ENCODE measurements at regions not wholly inside any gene's neighbourhood (a gene's known extent, or its start where the extent isn't known, plus 50 kb on each side); places are given as distances from the start of the nearest gene placed in this dataset.
"Not testable (repeated sequence)": the region's sequence is repeated elsewhere in the genome, so short reads cannot be mapped to it uniquely, and the experiment has no call there.

DNA sequence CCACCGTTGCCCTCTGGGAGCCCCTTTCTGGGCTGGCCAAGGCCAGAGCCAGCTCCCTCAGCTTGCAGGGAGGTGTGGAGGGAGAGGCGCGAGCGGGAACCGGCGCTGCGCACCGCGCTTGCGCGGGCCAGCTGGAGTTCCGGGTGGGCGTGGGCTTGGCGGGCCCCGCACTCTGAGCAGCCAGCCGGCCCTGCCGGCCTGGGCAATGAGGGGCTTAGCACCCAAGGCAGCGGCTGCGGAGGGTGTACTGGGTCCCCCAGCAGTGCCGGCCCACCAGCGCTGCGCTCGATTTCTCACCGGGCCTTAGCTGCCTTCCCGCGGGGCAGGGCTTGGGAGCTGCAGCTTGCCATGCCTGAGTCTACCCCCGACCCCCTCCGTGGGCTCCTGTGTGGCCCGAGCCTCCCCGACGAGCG lies 177.7 kb upstream of the FIGN start:
- H3K36me3 ChIP-seq (ENCODE audit: control insufficient read depth in 2 of 2, insufficient read depth in 2 of 2, low read length in 1 of 2); DNase-seq (ENCODE audit: low read depth in 6 of 9, low spot score in 9 of 9); H3K27ac ChIP-seq (ENCODE audit: low read depth in 1 of 2, low read length in 1 of 2); H3K4me1 ChIP-seq (ENCODE audit: control insufficient read depth in 2 of 2, insufficient read depth in 2 of 2, low read length in 2 of 2); H3K4me3 ChIP-seq (ENCODE audit: low read length in 2 of 2); H3K27me3 ChIP-seq (ENCODE audit: control insufficient read depth in 2 of 2, insufficient read depth in 1 of 2, low read length in 1 of 2): not testable (repeated sequence)
- peaks cover 0 to 19% of the 10 kb centered on the region in 2 donors for H3K9me3 ChIP-seq (ENCODE audit: control insufficient read depth in 2 of 2, insufficient read depth in 1 of 2, low read length in 1 of 2)
- WGBS: 92% methylated on average over 32 of the region's 32 CpGs

DNA sequence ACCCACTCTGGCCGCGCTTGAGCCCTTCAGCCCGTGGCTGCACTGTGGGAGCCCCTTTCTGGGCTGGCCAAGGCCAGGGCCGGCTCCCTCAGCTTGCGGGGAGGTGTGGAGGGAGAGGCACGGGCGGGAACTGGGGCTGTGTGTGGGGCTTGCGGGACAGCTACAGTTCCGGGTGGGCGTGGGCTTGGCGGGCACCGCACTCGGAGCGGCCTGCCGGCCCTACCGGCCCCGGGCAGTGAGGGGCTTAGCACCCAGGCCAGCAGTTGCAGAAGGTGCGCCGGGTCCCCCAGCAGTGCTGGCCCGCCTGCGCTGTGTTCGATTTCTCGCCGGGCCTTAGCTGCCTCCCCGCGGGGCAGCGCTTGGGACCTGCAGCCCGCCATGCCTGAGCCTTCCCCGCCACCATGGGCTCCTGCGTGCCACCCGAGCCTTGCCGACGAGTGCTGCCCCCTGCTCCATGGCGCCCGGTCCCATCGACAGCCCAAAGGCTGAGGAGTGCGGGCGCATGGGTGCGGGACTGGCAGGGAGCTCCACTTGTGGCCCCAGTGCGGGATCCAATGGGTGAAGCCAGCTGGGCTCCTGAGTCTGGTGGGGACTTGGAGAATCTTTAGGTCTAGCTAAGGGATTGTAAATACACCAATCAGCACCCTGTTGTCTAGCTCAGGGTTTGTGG lies 173.7 kb upstream of the FIGN start:
- H3K27me3 ChIP-seq (ENCODE audit: control insufficient read depth in 2 of 2, insufficient read depth in 1 of 2, low read length in 1 of 2): no peaks in the 10 kb centered on the region
- no peaks in the 10 kb centered on the region for H3K4me1 ChIP-seq (ENCODE audit: control insufficient read depth in 2 of 2, insufficient read depth in 2 of 2, low read length in 2 of 2)
- no peaks in the 10 kb centered on the region for H3K36me3 ChIP-seq (ENCODE audit: control insufficient read depth in 2 of 2, insufficient read depth in 2 of 2, low read length in 1 of 2)
- no peak overlapping the region for H3K27ac ChIP-seq (ENCODE audit: low read depth in 1 of 2, low read length in 1 of 2)
- 98% methylated on average over 40 of the region's 40 CpGs for WGBS
- H3K4me3 ChIP-seq (ENCODE audit: low read length in 2 of 2): no peak overlapping the region
- no peak for DNase-seq (ENCODE audit: low read depth in 6 of 9, low spot score in 9 of 9)
- peaks cover 0 to 19% of the 10 kb centered on the region in 2 donors for H3K9me3 ChIP-seq (ENCODE audit: control insufficient read depth in 2 of 2, insufficient read depth in 1 of 2, low read length in 1 of 2)

DNA sequence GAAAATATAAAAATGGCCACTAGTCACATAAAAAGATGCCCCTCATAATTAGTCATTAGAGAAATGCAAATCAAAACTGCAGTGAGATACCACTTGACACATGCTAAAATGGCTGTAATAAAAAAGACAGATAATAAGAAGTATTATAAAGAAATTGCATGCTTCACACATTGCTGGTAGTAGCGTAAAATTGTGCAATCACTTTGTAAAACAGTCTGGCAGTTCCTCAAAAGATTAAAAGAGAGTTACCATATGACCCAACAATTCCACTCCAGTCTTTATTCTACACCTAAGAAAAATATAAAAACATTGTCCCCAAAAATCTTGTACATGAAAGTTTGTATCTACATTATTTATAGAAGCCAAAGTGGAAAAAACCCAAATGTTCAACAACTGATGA lies 170.6 kb upstream of the FIGN start:
- Histone ChIP-seq H3K36me3 (ENCODE audit: control insufficient read depth in 2 of 2, insufficient read depth in 2 of 2, low read length in 1 of 2) (no peaks in the 10 kb centered on the region), H3K4me1 (ENCODE audit: control insufficient read depth in 2 of 2, insufficient read depth in 2 of 2, low read length in 2 of 2) (no peaks in the 10 kb centered on the region), H3K4me3 (ENCODE audit: low read length in 2 of 2) (no peak overlapping the region), H3K9me3 (ENCODE audit: control insufficient read depth in 2 of 2, insufficient read depth in 1 of 2, low read length in 1 of 2) (peaks cover 0 to 8% of the 10 kb centered on the region in 2 donors), H3K27me3 (ENCODE audit: control insufficient read depth in 2 of 2, insufficient read depth in 1 of 2, low read length in 1 of 2) (no peaks in the 10 kb centered on the region), H3K27ac (ENCODE audit: low read depth in 1 of 2, low read length in 1 of 2) (no peak overlapping the region)
- DNase-seq (ENCODE audit: low read depth in 6 of 9, low spot score in 9 of 9): no peak
- 92% methylated on average over 1 of the region's 1 CpG for WGBS

DNA sequence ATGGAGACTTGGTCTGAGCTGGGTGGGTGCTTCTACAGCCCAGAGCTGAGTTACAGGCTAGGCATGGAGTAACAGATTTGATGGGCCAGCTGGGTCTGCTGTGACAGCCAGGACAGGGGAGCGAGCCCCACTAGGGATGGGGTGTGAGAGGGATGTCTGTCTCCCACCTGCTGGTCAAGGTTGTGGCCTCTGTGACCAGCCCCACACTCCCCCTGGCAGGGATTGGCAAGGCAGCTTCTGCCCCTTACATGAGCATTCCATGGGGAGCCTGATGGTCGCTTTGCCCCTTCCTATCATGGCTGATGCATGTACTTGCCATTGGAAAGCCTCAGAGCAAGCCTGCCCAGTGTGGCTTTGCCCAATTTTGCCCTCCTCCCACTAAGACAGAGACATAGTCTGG lies 162.0 kb upstream of the FIGN start:
- WGBS: 86% methylated on average over 2 of the region's 2 CpGs

DNA sequence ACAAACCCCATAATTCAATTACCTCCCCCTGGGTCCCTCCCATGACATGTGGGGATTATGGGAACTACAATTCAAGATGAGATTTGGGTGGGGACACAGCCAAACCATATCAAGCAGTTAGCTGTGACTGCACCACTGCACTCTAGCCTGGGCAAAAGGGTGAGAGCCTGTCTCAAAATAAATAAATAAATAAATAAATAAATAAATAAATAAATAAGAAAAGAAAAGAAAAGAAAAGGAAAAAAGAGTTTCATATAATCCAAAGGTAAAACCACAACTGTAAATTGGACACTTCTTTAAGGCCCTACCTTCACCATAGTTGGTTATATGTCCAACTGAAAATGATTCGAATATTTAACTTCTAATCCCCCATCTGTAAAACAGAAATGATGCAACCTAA lies 157.6 kb upstream of the FIGN start:
- DNase-seq (ENCODE audit: low read depth in 6 of 9, low spot score in 9 of 9); H3K27me3 ChIP-seq (ENCODE audit: control insufficient read depth in 2 of 2, insufficient read depth in 1 of 2, low read length in 1 of 2); H3K4me3 ChIP-seq (ENCODE audit: low read length in 2 of 2); H3K4me1 ChIP-seq (ENCODE audit: control insufficient read depth in 2 of 2, insufficient read depth in 2 of 2, low read length in 2 of 2); H3K27ac ChIP-seq (ENCODE audit: low read depth in 1 of 2, low read length in 1 of 2); H3K36me3 ChIP-seq (ENCODE audit: control insufficient read depth in 2 of 2, insufficient read depth in 2 of 2, low read length in 1 of 2): not testable (repeated sequence)
- peaks cover 0 to 19% of the 10 kb centered on the region in 2 donors for H3K9me3 ChIP-seq (ENCODE audit: control insufficient read depth in 2 of 2, insufficient read depth in 1 of 2, low read length in 1 of 2)
- 0% methylated on average over 1 of the region's 1 CpG for WGBS

More for the DNA sequence above, 162.0 kb upstream of the FIGN start:
- DNase-seq (ENCODE audit: low read depth in 6 of 9, low spot score in 9 of 9): no peak
- Histone ChIP-seq H3K36me3 (ENCODE audit: control insufficient read depth in 2 of 2, insufficient read depth in 2 of 2, low read length in 1 of 2) (no peaks in the 10 kb centered on the region), H3K9me3 (ENCODE audit: control insufficient read depth in 2 of 2, insufficient read depth in 1 of 2, low read length in 1 of 2) (peaks cover 0 to 16% of the 10 kb centered on the region in 2 donors), H3K27me3 (ENCODE audit: control insufficient read depth in 2 of 2, insufficient read depth in 1 of 2, low read length in 1 of 2) (no peaks in the 10 kb centered on the region), H3K27ac (ENCODE audit: low read depth in 1 of 2, low read length in 1 of 2) (no peak overlapping the region), H3K4me1 (ENCODE audit: control insufficient read depth in 2 of 2, insufficient read depth in 2 of 2, low read length in 2 of 2) (no peaks in the 10 kb centered on the region), H3K4me3 (ENCODE audit: low read length in 2 of 2) (no peak overlapping the region)

DNA sequence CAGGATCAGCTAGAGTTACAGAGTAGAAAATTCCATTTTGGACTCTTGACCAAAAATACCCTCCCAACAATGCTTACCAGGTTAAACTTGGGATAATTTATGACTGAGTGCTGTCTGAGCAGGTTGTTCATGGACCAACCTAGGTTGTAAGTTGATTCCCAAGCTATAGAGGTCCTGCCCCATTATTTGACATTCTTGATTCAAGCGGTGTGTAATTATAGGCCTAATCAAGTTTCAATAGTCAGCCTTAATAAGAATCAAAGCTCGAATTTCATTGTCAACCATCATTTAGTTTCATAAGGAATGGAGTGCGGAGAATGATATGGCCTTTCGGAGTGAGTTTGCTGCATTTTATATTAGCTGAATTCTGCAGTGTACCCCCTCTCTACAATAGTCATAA lies 152.8 kb upstream of the FIGN start:
- 86% methylated on average over 4 of the region's 4 CpGs for WGBS
- Histone ChIP-seq H3K36me3 (ENCODE audit: control insufficient read depth in 2 of 2, insufficient read depth in 2 of 2, low read length in 1 of 2) (no peaks in the 10 kb centered on the region), H3K4me1 (ENCODE audit: control insufficient read depth in 2 of 2, insufficient read depth in 2 of 2, low read length in 2 of 2) (no peaks in the 10 kb centered on the region), H3K27me3 (ENCODE audit: control insufficient read depth in 2 of 2, insufficient read depth in 1 of 2, low read length in 1 of 2) (no peaks in the 10 kb centered on the region), H3K4me3 (ENCODE audit: low read length in 2 of 2) (no peak overlapping the region), H3K9me3 (ENCODE audit: control insufficient read depth in 2 of 2, insufficient read depth in 1 of 2, low read length in 1 of 2) (peaks cover 0 to 4% of the 10 kb centered on the region in 2 donors), H3K27ac (ENCODE audit: low read depth in 1 of 2, low read length in 1 of 2) (no peak overlapping the region)
- DNase-seq (ENCODE audit: low read depth in 6 of 9, low spot score in 9 of 9): no peak

DNA sequence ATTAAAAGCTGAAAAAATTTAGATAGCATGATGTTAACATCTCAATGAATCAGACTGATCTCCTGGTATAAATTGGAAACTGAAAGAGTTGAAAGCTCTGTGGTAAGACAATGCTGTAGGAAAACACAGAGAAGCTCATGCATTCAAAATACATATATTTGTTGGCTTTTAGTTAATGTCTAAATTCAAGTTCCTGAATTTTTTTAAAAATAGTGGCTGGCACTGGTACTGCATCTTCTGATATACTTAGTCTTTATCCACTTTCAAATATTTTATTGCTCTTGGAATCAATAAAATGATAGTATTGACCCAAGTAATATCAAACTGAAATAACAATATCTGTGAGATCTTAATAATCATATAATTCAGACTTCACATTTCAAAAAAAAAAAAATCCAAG lies 151.4 kb upstream of the FIGN start:
- Histone ChIP-seq H3K36me3 (ENCODE audit: control insufficient read depth in 2 of 2, insufficient read depth in 2 of 2, low read length in 1 of 2) (no peaks in the 10 kb centered on the region), H3K9me3 (ENCODE audit: control insufficient read depth in 2 of 2, insufficient read depth in 1 of 2, low read length in 1 of 2) (peaks cover 0 to 2% of the 10 kb centered on the region in 2 donors), H3K4me1 (ENCODE audit: control insufficient read depth in 2 of 2, insufficient read depth in 2 of 2, low read length in 2 of 2) (no peaks in the 10 kb centered on the region), H3K4me3 (ENCODE audit: low read length in 2 of 2) (no peak overlapping the region), H3K27ac (ENCODE audit: low read depth in 1 of 2, low read length in 1 of 2) (no peak overlapping the region), H3K27me3 (ENCODE audit: control insufficient read depth in 2 of 2, insufficient read depth in 1 of 2, low read length in 1 of 2) (no peaks in the 10 kb centered on the region)
- DNase-seq (ENCODE audit: low read depth in 6 of 9, low spot score in 9 of 9): no peak

DNA sequence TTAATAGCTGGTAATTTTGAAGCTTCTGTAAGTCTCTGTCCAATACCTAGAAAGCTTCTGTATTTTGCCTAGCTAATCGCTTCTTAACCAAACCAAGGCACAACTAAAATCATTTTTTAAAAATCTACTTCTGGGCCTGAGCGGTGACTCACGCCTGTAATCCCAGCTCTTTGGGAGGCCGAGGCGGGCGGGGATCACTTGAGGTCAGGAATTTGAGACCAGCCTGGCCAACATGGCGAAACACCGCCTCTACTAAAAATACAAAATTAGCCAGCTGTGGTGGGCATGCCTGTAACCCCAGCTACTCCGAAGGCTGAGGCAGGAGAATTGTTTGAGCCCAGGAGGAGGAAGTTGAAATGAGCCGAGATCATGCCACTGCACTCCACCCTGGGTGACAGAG lies 148.6 kb upstream of the FIGN start:
- DNase-seq (ENCODE audit: low read depth in 6 of 9, low spot score in 9 of 9): no peak
- Histone ChIP-seq H3K9me3 (ENCODE audit: control insufficient read depth in 2 of 2, insufficient read depth in 1 of 2, low read length in 1 of 2) (no peaks in the 10 kb centered on the region), H3K4me3 (ENCODE audit: low read length in 2 of 2) (no peak overlapping the region), H3K4me1 (ENCODE audit: control insufficient read depth in 2 of 2, insufficient read depth in 2 of 2, low read length in 2 of 2) (no peaks in the 10 kb centered on the region), H3K27me3 (ENCODE audit: control insufficient read depth in 2 of 2, insufficient read depth in 1 of 2, low read length in 1 of 2) (no peaks in the 10 kb centered on the region), H3K36me3 (ENCODE audit: control insufficient read depth in 2 of 2, insufficient read depth in 2 of 2, low read length in 1 of 2) (no peaks in the 10 kb centered on the region), H3K27ac (ENCODE audit: low read depth in 1 of 2, low read length in 1 of 2) (no peak overlapping the region)
- 88% methylated on average over 10 of the region's 10 CpGs for WGBS

DNA sequence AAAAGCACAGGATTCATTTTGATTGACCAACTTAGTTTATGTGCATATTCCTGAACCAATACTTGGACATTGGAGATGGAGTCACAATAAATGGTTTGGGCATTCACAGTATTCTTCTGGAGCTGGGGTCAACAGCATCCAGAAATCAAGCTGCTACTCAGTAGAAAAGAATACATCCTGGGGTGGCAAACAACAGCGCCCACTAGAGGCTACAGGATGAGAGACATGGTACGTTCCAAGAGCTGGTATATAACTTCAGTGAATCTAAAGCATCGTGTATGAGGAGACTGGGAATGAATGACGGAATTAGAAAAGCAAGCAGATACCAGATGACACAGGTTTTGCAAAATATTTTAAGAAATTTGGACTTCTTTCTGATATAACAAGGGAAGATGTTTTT lies 142.9 kb upstream of the FIGN start:
- H3K36me3 ChIP-seq (ENCODE audit: control insufficient read depth in 2 of 2, insufficient read depth in 2 of 2, low read length in 1 of 2): no peaks in the 10 kb centered on the region
- no peaks in the 10 kb centered on the region for H3K9me3 ChIP-seq (ENCODE audit: control insufficient read depth in 2 of 2, insufficient read depth in 1 of 2, low read length in 1 of 2)
- H3K27me3 ChIP-seq (ENCODE audit: control insufficient read depth in 2 of 2, insufficient read depth in 1 of 2, low read length in 1 of 2): no peaks in the 10 kb centered on the region
- H3K4me3 ChIP-seq (ENCODE audit: low read length in 2 of 2): no peak overlapping the region
- H3K27ac ChIP-seq (ENCODE audit: low read depth in 1 of 2, low read length in 1 of 2): no peak overlapping the region
- DNase-seq (ENCODE audit: low read depth in 6 of 9, low spot score in 9 of 9): no peak
- WGBS: 61% methylated on average over 4 of the region's 4 CpGs
- H3K4me1 ChIP-seq (ENCODE audit: control insufficient read depth in 2 of 2, insufficient read depth in 2 of 2, low read length in 2 of 2): no peaks in the 10 kb centered on the region

DNA sequence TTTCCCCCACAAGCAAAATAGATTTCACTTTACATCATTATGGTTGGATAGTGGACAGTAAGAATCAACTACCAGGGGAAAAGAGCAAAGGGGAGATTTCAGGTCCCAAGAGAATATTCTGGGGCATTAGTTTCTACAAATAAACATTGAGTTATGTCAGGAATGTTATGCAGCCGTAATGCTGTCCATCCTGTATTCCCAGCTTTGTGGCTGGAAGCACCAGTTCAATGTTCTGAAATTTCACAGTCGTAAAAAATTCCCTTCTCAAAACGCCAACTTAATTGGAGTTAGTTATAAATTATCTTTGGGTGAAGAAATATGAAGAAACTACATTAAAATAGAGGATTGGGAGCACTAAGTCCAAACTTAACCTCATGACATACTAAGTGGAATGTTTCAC lies 141.5 kb upstream of the FIGN start:
- no peak overlapping the region for H3K27ac ChIP-seq (ENCODE audit: low read depth in 1 of 2, low read length in 1 of 2)
- no peaks in the 10 kb centered on the region for H3K4me1 ChIP-seq (ENCODE audit: control insufficient read depth in 2 of 2, insufficient read depth in 2 of 2, low read length in 2 of 2)
- H3K9me3 ChIP-seq (ENCODE audit: control insufficient read depth in 2 of 2, insufficient read depth in 1 of 2, low read length in 1 of 2): no peaks in the 10 kb centered on the region
- H3K4me3 ChIP-seq (ENCODE audit: low read length in 2 of 2): no peak overlapping the region
- no peak for DNase-seq (ENCODE audit: low read depth in 6 of 9, low spot score in 9 of 9)
- 84% methylated on average over 3 of the region's 3 CpGs for WGBS
- H3K27me3 ChIP-seq (ENCODE audit: control insufficient read depth in 2 of 2, insufficient read depth in 1 of 2, low read length in 1 of 2): no peaks in the 10 kb centered on the region
- H3K36me3 ChIP-seq (ENCODE audit: control insufficient read depth in 2 of 2, insufficient read depth in 2 of 2, low read length in 1 of 2): no peaks in the 10 kb centered on the region

Measured in thymus (tissue), 11 donors.